ENCODE measurements at regions not wholly inside any gene's neighbourhood (a gene's known extent, or its start where the extent isn't known, plus 50 kb on each side); places are given as distances from the start of the nearest gene placed in this dataset.

GRCh38 chr12:19681007-19681406, 241.7 kb downstream of the AEBP2 start:
- POLR2A ChIA-PET = no interaction called here
- TF ChIP-seq ZNF384 (IDR thresholded peaks at IDR 0.05) (no peak), SUZ12 (IDR thresholded peaks at IDR 0.05) (no peak), BHLHE40 (IDR thresholded peaks at IDR 0.05; ENCODE audit: borderline replicate concordance) (no peak), ARNT (IDR thresholded peaks at IDR 0.05) (no peak), LEF1 (IDR thresholded peaks at IDR 0.05; ENCODE audit: borderline replicate concordance) (no peak), FOXK2 (IDR thresholded peaks at IDR 0.05) (no peak), ELF4 (IDR thresholded peaks at IDR 0.05) (no peak), TARDBP (IDR thresholded peaks at IDR 0.05) (no peak), CTBP1 (IDR thresholded peaks at IDR 0.05; ENCODE audit: borderline replicate concordance) (no peak), FOXM1 (IDR thresholded peaks at IDR 0.05; ENCODE audit: borderline replicate concordance) (no peak), SP1 (IDR thresholded peaks at IDR 0.05) (no peak), PKNOX1 (IDR thresholded peaks at IDR 0.05) (no peak), HDGF (IDR thresholded peaks at IDR 0.05; ENCODE audit: borderline replicate concordance) (no peak), FOXA1 (IDR thresholded peaks at IDR 0.05) (no peak), NFRKB (IDR thresholded peaks at IDR 0.05) (no peak), L3MBTL2 (conservative IDR thresholded peaks at IDR 0.05) (no peak)
- CTCF ChIA-PET = interaction anchor here (0.6 kb wide), 1 partner anchor 37 kb away, joined by 4 read pairs; no protein-coding TSS in a partner anchor
- no peak for DNase-seq (ENCODE audit: extremely low spot score)

GRCh38 chr12:19683178-19683927, 244.1 kb downstream of the AEBP2 start:
- no peak for TF ChIP-seq HDGF (IDR thresholded peaks at IDR 0.05; ENCODE audit: borderline replicate concordance)
- ChIA-PET POLR2A (no interaction called here), CTCF (no interaction called here)
- no peak for DNase-seq (ENCODE audit: extremely low spot score)

- CTCF ChIA-PET = no interaction called here
- POLR2A ChIA-PET = no interaction called here
- TF ChIP-seq SUZ12 (IDR thresholded peaks at IDR 0.05) (no peak), LEF1 (IDR thresholded peaks at IDR 0.05; ENCODE audit: borderline replicate concordance) (no peak), ZNF384 (IDR thresholded peaks at IDR 0.05) (no peak), ELF4 (IDR thresholded peaks at IDR 0.05) (no peak), BHLHE40 (IDR thresholded peaks at IDR 0.05; ENCODE audit: borderline replicate concordance) (no peak), TARDBP (IDR thresholded peaks at IDR 0.05) (no peak), SP1 (IDR thresholded peaks at IDR 0.05) (no peak), NFRKB (IDR thresholded peaks at IDR 0.05) (no peak), PKNOX1 (IDR thresholded peaks at IDR 0.05) (no peak), CTBP1 (IDR thresholded peaks at IDR 0.05; ENCODE audit: borderline replicate concordance) (no peak), HDGF (IDR thresholded peaks at IDR 0.05; ENCODE audit: borderline replicate concordance) (no peak), L3MBTL2 (conservative IDR thresholded peaks at IDR 0.05) (no peak)
- no peak for DNase-seq (ENCODE audit: extremely low spot score)
These were observed 248.1 kb downstream of the AEBP2 start for GRCh38 chr12:19687371-19687770.

- TF ChIP-seq LEF1 (IDR thresholded peaks at IDR 0.05; ENCODE audit: borderline replicate concordance) (no peak), ARNT (IDR thresholded peaks at IDR 0.05) (no peak), PKNOX1 (IDR thresholded peaks at IDR 0.05) (no peak), FOXA1 (IDR thresholded peaks at IDR 0.05) (no peak), TARDBP (IDR thresholded peaks at IDR 0.05) (no peak), FOXK2 (IDR thresholded peaks at IDR 0.05) (no peak)
These were observed 249.2 kb downstream of the AEBP2 start for GRCh38 chr12:19688532-19688931.

GRCh38 chr12:19689226-19689625, 249.9 kb downstream of the AEBP2 start:
- ChIA-PET POLR2A (no interaction called here), CTCF (no interaction called here)
- TF ChIP-seq CTBP1 (IDR thresholded peaks at IDR 0.05; ENCODE audit: borderline replicate concordance) (no peak), LEF1 (IDR thresholded peaks at IDR 0.05; ENCODE audit: borderline replicate concordance) (no peak), ZNF384 (IDR thresholded peaks at IDR 0.05) (no peak), ELF4 (IDR thresholded peaks at IDR 0.05) (no peak), ARNT (IDR thresholded peaks at IDR 0.05) (no peak), NFRKB (IDR thresholded peaks at IDR 0.05) (no peak), FOXM1 (IDR thresholded peaks at IDR 0.05; ENCODE audit: borderline replicate concordance) (no peak), SUZ12 (IDR thresholded peaks at IDR 0.05) (no peak), L3MBTL2 (conservative IDR thresholded peaks at IDR 0.05) (no peak)
- no peak for DNase-seq (ENCODE audit: extremely low spot score)

More at GRCh38 chr12:19688532-19688931, 249.2 kb downstream of the AEBP2 start:
- ChIA-PET POLR2A (no interaction called here), CTCF (no interaction called here)
- DNase-seq (ENCODE audit: extremely low spot score) = no peak

GRCh38 chr12:19689801-19690472, 250.6 kb downstream of the AEBP2 start:
- TF ChIP-seq SUZ12 (IDR thresholded peaks at IDR 0.05) = no peak
- TF ChIP-seq BHLHE40 (IDR thresholded peaks at IDR 0.05; ENCODE audit: borderline replicate concordance) = no peak
- TF ChIP-seq CTBP1 (IDR thresholded peaks at IDR 0.05; ENCODE audit: borderline replicate concordance) = no peak
- TF ChIP-seq LEF1 (IDR thresholded peaks at IDR 0.05; ENCODE audit: borderline replicate concordance) = no peak
- ChIA-PET CTCF (no interaction called here), POLR2A (no interaction called here)
- no peak for DNase-seq (ENCODE audit: extremely low spot score)

Measured in HEK293T (cell line).